ENCODE measurements at regions not wholly inside any gene's neighbourhood (a gene's known extent, or its start where the extent isn't known, plus 50 kb on each side); places are given as distances from the start of the nearest gene placed in this dataset.

DNA sequence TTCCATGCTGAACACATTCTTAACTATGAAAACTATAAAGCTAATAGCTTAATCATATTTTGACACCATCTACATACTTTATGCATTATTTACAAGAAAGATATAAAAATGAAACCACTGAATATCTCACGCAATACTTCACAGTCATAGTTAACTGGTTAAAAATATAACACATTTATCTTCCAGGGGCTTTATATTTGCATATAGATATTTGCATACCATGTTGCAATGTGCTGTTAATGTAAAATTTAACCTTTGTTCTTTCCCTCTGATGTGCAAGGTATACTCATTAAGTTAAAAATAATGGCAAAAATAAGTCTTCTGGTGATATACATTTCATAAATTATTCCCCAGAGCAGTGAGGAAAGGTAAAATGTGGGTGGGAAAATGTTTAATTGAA is 76.9 kb upstream of the MGMT start:
- no peak for TF ChIP-seq CTCF (IDR thresholded peaks at IDR 0.05; ENCODE audit: poor library complexity)
- no peak for TF ChIP-seq EZH2 (IDR thresholded peaks at IDR 0.05; ENCODE audit: borderline replicate concordance)
